Peyer's patch (tissue), 4 donors: ENCODE measurements at regions not wholly inside any gene's neighbourhood (a gene's known extent, or its start where the extent isn't known, plus 50 kb on each side); places are given as distances from the start of the nearest gene placed in this dataset.

Experiments
- POLR2A ChIP-seq, 2 donors: fragments of 450-650 bp; IDR thresholded peaks; one replicate each; pipeline ENCODE4 v1.5.1; 2017; ENCODE audit warnings: antibody characterized with exemption in 2 of 2, mild to moderate bottlenecking in 2 of 2, moderate library complexity in 2 of 2
- TF ChIP-seq, protein P1 (sequence below), 6 experiments: fragments of 450-650 bp in 4 of 6; fragments of 200-600 bp in 2 of 6; sonication (generic) in 1 of 6; IDR thresholded peaks; one replicate each; pipeline ENCODE4 v1.5.1; 2017 to 2019; ENCODE audit warnings: antibody characterized with exemption in 6 of 6, mild to moderate bottlenecking in 3 of 6, moderate library complexity in 1 of 6

DNA sequence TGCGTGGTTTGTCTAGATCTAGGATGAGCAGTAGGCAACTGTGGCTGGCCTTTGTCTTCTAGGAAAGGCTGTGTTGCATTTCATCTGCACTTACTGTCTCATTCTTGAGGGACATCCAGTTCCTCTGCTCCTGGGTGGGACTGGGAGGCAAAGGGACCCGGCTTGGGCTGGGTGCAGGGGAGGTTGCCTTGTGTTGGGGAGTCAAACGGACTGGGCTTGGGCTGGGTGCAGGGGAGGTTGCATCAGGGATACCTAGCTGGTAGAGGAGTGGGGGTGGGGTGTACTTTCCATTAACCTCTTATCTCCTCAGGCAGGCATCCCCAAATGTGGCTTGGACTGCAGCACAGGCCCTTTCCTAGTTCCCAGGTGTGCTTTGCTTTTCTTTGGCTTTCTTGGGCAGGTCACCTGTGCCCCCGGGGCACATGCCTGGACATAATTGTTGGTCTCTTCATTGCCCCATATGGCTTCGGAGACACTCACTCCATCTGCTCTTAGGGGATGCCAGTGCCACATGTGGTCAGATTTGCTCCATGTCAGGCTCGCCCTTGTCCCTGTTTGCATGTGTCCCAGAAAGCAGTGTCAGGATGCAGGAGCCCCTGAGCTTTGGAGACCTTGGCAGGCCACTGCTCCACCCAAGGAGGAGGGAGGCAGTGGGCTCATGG, 1682.9 kb downstream of the TP53TG3F start:
- no peak for TF ChIP-seq POLR2A (IDR thresholded peaks at IDR 0.05)
- TF ChIP-seq, protein P1, sequence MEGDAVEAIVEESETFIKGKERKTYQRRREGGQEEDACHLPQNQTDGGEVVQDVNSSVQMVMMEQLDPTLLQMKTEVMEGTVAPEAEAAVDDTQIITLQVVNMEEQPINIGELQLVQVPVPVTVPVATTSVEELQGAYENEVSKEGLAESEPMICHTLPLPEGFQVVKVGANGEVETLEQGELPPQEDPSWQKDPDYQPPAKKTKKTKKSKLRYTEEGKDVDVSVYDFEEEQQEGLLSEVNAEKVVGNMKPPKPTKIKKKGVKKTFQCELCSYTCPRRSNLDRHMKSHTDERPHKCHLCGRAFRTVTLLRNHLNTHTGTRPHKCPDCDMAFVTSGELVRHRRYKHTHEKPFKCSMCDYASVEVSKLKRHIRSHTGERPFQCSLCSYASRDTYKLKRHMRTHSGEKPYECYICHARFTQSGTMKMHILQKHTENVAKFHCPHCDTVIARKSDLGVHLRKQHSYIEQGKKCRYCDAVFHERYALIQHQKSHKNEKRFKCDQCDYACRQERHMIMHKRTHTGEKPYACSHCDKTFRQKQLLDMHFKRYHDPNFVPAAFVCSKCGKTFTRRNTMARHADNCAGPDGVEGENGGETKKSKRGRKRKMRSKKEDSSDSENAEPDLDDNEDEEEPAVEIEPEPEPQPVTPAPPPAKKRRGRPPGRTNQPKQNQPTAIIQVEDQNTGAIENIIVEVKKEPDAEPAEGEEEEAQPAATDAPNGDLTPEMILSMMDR (IDR thresholded peaks at IDR 0.05): no peak
